22Rv1 (cell line): ENCODE measurements at regions not wholly inside any gene's neighbourhood (a gene's known extent, or its start where the extent isn't known, plus 50 kb on each side); places are given as distances from the start of the nearest gene placed in this dataset.

ENCODE experiments used
- H3K27ac ChIP-seq: fragments of 450-650 bp; 2 replicates; pipeline ENCODE4 v1.5.1; 2017
- CTCF ChIP-seq: fragments of 450-650 bp; IDR thresholded peaks from 2 replicates; pipeline ENCODE4 v1.5.1; 2017; ENCODE audit warnings: mild to moderate bottlenecking
- ZFX ChIP-seq: fragments of 450-650 bp; IDR thresholded peaks from 2 replicates; pipeline ENCODE4 v1.6.1; 2017; ENCODE audit warnings: antibody characterized with exemption, borderline replicate concordance

- TF ChIP-seq CTCF, result no peak
- TF ChIP-seq ZFX, result no peak
- no peak overlapping the region for H3K27ac ChIP-seq
Observed at GRCh38 chr4:166512267-166512666, 639.2 kb downstream of the TLL1 start.

GRCh38 chr4:166518315-166518714, 645.3 kb downstream of the TLL1 start:
- TF ChIP-seq CTCF (no peak), ZFX (no peak)
- no peak overlapping the region for H3K27ac ChIP-seq

GRCh38 chr4:166518776-166519175, 645.7 kb downstream of the TLL1 start:
- no peak for TF ChIP-seq ZFX
- no peak for TF ChIP-seq CTCF
- no peak overlapping the region for H3K27ac ChIP-seq

- H3K27ac ChIP-seq, result no peak overlapping the region
- TF ChIP-seq CTCF (no peak), ZFX (no peak)
Observed at GRCh38 chr4:166519774-166520173, 646.7 kb downstream of the TLL1 start.

- H3K27ac ChIP-seq, result no peak overlapping the region
- no peak for TF ChIP-seq CTCF
- no peak for TF ChIP-seq ZFX
Observed at GRCh38 chr4:166527500-166527899, 654.5 kb downstream of the TLL1 start.

GRCh38 chr4:166531703-166532102, 658.7 kb downstream of the TLL1 start:
- no peak overlapping the region for H3K27ac ChIP-seq
- TF ChIP-seq ZFX, result no peak
- TF ChIP-seq CTCF, result no peak

- H3K27ac ChIP-seq, result no peak overlapping the region
- no peak for TF ChIP-seq ZFX
Observed at GRCh38 chr4:166535865-166536264, 662.8 kb downstream of the TLL1 start.

GRCh38 chr4:166538491-166539005, 665.5 kb downstream of the TLL1 start:
- no peak overlapping the region for H3K27ac ChIP-seq
- TF ChIP-seq ZFX (no peak), CTCF (no peak)
